ENCODE measurements at regions not wholly inside any gene's neighbourhood (a gene's known extent, or its start where the extent isn't known, plus 50 kb on each side); places are given as distances from the start of the nearest gene placed in this dataset.
"Not testable (repeated sequence)": the region's sequence is repeated elsewhere in the genome, so short reads cannot be mapped to it uniquely, and the experiment has no call there.

- no peak for DNase-seq
Observed at GRCh38 chr4:79266136-79266535, 59.7 kb downstream of the NAA11 start.

DNA sequence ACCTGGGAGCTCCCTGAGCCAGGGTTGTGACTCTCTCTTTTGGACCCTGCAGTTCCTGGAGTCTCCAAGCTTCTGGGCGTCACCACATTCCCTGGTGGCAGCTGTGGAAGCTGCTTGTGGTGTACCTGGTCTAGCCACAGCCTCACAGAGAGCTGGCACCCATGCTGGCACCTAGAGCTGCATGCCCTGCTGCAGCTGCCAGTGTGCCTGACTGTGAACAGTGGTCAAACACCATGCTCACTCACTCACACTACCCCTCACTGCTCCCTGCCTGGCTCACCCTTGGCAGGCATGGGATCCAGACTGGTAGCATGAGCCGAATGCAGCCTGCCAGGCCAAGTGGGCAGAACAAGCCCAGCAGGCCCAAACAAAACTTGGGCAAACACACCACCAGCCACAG, 66.6 kb downstream of the NAA11 start:
- DNase-seq, result no peak

DNA sequence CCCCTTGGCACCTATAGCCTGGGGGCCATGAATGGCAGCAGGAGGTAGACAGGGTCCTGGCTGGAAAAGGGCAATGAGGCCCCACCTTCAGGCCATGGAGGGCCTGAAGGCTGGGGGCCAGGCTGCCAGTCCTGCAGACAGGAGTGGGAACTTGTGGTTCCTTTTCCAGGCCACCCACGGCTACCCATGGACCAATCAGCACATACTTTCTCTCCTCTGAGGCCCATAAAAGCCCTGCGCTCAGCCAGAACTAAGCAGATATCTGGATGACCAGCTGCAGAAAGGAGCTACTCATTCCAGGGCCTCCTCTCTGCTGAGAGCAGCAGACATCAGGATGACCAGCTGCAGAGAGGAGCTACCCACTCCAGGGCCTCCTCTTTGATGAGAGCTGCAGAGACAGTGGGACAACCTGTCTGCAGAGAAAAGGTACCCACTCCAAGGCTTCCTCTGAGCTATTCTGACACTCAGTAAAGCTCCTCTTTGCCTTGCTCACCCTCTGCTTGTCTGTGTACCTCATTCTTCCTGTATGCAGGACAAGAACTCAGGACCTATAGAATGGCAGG, 67.2 kb downstream of the NAA11 start:
- DNase-seq, result no peak

DNA sequence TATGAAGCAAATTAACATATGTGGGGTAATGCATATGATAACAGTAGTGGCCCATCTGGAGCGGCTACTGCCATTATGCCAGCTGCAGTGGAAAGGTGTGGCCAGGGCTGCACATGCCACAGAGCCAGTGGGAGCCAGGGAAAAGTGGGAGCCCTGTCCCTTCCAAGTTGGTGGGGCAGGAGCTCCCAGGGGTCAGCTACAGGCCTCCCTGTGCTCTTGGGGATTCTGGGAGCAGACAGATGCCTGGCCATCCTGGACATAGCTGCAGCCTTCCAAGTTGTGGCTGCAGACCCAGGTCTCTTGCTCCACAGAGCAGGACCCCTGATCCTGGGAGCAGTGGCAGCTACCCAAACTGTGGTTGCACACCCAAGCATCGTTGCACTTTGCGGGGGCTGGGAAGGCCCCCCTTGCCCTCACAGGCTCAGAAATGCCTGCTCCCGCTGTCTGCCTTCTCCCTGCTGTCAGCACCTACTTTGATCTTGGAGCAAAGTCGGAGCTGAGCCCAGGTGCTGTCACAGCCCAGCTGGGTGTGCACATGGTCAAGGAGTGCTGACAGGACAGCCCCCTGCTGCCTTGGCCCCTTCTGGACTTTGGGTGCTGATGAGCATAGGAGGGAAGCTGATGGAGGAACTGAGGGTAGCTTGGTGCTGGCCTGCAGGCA, 67.8 kb downstream of the NAA11 start:
- DNase-seq, result no peak

DNA sequence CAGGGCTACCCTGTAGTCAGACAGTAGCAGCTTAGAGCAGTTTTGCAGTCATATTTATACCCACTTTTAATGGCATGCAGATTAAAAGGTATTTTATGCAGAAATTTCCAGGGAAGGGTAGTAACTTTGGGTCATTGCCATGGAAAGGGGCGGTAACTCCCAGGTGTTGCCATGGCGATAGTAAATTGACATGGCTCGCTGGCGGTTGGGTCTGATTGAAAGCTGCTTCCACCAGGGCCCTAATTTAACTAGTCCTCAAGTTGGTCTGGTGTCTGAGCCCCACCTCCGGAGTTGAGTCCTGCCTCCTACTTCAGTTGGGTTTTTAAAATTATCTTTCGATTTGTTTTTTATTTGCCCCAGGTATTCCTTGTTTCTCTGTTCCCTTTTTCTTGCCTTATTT, 70.1 kb downstream of the NAA11 start:
- DNase-seq, result no peak

GRCh38 chr4:79253924-79254323, 71.9 kb downstream of the NAA11 start:
- DNase-seq, result no peak

DNA sequence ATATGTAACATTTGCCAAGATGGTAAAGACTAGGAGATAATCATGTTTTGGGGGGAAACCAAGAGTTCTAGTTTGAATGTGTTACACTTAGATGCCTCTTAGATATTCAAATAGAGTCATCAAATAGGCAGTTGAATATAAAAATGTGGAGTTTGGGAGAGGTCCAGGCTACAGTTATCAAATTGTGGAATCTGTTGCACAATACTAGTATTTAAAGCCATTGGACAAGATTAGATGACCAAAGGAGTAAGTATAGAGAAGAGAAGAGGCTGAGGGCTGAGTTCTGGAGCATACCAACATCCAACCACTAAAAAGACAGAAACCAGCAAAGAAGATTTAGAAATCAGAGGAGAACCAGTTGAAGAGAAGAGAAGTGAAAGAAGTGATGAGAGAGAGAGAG, 72.7 kb downstream of the NAA11 start:
- no peak for DNase-seq

GRCh38 chr4:79250887-79251286, 75.0 kb downstream of the NAA11 start:
- DNase-seq, result no peak

GRCh38 chr4:79249881-79250503, 75.9 kb downstream of the NAA11 start:
- DNase-seq, result no peak

DNA sequence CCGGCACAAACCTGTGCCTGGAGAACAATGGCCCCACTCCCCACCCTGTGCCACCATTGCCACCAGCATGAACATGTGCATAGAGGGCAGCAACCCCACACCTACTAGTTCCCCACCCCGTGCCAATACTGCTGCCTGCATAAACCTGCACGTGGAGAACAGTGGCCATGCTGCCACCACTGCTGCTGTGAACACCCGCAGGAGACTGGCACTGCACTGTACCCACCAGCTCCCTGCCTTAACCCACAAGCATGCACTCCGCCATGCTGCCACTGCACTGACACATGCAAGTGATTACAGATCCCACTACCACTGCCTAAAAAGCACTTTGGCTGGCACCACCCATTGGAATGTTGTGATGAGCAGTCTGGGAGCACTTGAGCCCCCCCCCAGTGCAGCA, 77.3 kb downstream of the NAA11 start:
- no peak for DNase-seq

- no peak for DNase-seq
Observed at GRCh38 chr4:79247695-79248394, 78.0 kb downstream of the NAA11 start.

- DNase-seq, result not testable (repeated sequence)
Observed at GRCh38 chr4:79245200-79245940, 80.5 kb downstream of the NAA11 start.

DNA sequence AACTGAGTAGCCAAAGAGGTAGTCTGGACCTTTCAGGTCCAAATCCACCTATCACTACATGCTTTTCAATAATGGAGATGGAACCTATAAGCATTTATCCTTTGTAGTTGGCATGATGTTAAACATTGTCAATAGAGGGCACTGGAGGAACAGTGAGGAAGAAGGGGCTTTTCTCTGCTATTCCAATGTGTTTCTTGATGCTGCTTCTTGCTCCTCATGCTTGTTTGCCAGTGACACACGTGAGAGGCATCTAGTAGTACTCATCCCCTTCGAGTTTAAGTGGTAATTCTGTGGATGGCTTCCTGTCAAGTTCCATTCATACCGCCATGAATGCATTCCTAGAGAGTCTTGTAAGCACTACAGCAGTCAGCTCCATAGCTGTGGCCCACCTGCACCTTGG, 84.0 kb downstream of the NAA11 start:
- DNase-seq, result no peak

DNA sequence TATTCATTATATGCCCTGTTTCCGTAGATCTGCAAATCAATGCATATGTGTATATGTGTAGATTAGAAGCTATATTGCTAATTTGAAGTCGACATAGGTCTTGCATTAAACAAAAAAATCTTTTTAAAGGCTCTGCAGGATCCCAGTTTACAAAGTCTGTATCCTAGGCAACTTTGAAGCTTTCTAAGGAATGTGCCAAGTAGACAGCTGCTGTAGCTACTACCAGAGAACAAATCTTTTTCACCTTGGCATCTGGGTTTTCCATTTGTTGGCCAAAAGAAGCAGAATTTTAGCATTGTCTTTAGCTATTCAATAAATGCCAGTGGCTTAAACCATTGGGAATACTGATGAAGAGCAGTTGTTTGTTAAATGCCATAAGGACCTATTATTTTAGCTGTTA, 88.0 kb downstream of the NAA11 start:
- DNase-seq, result no peak

DNA sequence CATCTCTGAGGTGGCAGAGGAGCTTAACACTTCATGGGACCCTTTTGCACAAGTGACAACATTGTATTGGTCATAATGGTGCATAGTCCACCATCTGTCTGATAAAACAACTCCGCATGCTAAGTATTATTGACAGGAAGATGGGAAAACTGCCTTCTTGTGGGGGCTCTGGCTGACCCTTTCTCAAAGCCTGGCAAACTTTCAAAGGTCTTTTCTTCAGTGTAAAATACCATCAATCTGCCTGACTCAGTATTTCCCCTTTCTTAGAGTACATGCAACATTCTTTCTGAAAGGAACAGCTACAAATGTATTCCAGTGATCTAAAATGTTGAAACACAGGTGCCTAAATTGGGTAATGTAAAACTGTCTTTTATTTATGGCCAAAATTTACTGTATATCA, 89.1 kb downstream of the NAA11 start:
- no peak for DNase-seq

- no peak for DNase-seq
Observed at GRCh38 chr4:79235095-79235494, 90.8 kb downstream of the NAA11 start.

- DNase-seq, result no peak
Observed at GRCh38 chr4:79233820-79234219, 92.0 kb downstream of the NAA11 start.

GRCh38 chr4:79232540-79232939, 93.3 kb downstream of the NAA11 start:
- DNase-seq, result no peak

- no peak for DNase-seq
Observed at GRCh38 chr4:79227860-79228259, 98.0 kb downstream of the NAA11 start.

GRCh38 chr4:79225360-79225759, 100.5 kb downstream of the NAA11 start:
- no peak for DNase-seq

DNA sequence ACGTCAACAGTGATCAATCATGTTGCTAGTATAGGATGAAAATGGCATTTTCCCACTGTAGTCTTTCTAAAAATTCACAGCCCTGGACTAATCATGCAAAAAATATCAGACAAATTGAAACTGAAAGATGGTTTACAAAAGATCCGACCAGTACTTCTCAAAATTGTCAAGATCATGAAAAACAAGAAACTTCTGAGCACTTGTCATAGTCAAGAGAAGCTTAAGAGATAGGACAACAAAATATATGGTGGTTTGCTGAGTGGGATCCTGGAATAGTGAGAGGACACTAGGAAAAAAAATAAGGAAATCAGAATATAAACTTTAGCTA, 101.1 kb downstream of the NAA11 start:
- DNase-seq, result no peak

DNA sequence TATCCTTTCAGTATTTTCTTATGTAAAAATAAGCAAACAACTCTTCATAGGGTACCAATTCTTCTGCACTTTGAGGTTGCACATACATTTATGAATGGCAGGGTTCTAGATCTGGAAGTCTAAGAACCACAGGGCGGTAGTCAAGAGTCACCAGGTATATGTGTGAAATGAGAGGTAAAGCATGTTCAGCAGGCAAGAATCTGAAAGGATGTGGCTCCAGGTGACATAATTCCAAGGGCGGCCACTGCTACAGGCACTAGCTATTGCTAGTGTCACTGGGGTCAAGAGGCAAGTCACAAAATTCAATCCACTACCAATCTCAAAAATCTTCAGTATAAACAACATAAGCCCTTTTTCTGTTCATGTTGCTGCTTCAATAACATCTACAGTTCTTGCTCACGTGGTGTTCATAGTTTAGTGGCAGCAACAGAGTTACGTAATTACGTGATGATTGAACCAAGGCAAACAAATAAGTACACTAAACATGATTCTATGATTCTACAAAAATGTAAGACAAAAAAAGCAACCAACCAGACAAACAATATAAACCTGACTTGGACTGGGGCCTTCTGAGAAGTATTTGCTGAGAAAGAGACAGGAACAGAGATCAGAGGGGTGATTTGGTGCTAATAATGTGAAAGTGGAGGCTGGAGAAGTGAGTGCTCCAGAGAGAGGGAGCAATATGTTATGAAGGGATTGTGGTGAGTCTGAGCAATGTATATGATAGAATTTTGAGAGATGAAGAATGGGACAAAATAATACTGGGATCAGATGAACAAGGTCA, 101.7 kb downstream of the NAA11 start:
- DNase-seq, result no peak
